Neural progenitor cell (in vitro differentiated cells): ENCODE measurements at regions not wholly inside any gene's neighbourhood (a gene's known extent, or its start where the extent isn't known, plus 50 kb on each side); places are given as distances from the start of the nearest gene placed in this dataset.

Experiments used
- EZH2 ChIP-seq: fragments of 200-600 bp; sonication (generic); IDR thresholded peaks from 2 replicates; pipeline ENCODE4 v1.6.1; 2017; ENCODE audit warnings: antibody characterized with exemption, mild to moderate bottlenecking, moderate library complexity
- EZH2phosphoT487 ChIP-seq: fragments of 200-600 bp; sonication (generic); IDR thresholded peaks from 2 replicates; pipeline ENCODE4 v1.6.1; 2017; ENCODE audit warnings: antibody characterized with exemption

- TF ChIP-seq EZH2 (no peak), EZH2phosphoT487 (no peak)
Observed at GRCh38 chr14:29264865-29265264, 498.3 kb downstream of the FOXG1 start.
